ENCODE measurements at regions not wholly inside any gene's neighbourhood (a gene's known extent, or its start where the extent isn't known, plus 50 kb on each side); places are given as distances from the start of the nearest gene placed in this dataset.

DNA sequence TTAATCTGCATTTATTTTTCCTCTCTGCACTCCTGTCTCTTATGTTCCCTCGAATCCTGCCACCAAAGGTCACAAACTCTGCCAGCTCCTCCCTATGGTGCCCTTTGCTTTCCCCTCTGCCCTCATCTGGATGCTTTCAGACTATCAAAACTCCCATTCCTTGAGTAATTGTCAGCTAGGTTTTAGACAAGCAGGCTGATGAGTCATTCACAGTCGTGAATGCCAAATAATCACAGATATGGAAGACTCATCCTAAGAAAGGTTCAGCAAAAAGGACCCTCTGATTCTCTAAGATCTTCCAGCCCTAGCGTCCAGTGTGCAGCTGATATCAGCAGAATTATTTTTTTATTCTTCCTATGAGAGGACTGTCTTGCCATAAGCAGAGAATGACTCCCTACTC is 104.5 kb upstream of the NUDT12 start:
- TF ChIP-seq, protein P1, sequence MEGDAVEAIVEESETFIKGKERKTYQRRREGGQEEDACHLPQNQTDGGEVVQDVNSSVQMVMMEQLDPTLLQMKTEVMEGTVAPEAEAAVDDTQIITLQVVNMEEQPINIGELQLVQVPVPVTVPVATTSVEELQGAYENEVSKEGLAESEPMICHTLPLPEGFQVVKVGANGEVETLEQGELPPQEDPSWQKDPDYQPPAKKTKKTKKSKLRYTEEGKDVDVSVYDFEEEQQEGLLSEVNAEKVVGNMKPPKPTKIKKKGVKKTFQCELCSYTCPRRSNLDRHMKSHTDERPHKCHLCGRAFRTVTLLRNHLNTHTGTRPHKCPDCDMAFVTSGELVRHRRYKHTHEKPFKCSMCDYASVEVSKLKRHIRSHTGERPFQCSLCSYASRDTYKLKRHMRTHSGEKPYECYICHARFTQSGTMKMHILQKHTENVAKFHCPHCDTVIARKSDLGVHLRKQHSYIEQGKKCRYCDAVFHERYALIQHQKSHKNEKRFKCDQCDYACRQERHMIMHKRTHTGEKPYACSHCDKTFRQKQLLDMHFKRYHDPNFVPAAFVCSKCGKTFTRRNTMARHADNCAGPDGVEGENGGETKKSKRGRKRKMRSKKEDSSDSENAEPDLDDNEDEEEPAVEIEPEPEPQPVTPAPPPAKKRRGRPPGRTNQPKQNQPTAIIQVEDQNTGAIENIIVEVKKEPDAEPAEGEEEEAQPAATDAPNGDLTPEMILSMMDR (conservative IDR thresholded peaks at IDR 0.05; ENCODE audit: low read depth, low read length): no peak
- TF ChIP-seq EZH2 (IDR thresholded peaks at IDR 0.05; ENCODE audit: borderline replicate concordance, low read depth, low read length, poor library complexity, severe bottlenecking): no peak

Measured in A673 (cell line).